Loucy (cell line): ENCODE measurements at regions not wholly inside any gene's neighbourhood (a gene's known extent, or its start where the extent isn't known, plus 50 kb on each side); places are given as distances from the start of the nearest gene placed in this dataset.

ENCODE experiments used
- H2AFZ ChIP-seq: fragments of 200-600 bp; sonication (generic); 2 replicates; pipeline ENCODE4 v1.6.0; 2016; ENCODE audit warnings: antibody characterized with exemption, mild to moderate bottlenecking, low read length, moderate library complexity
- H3F3A ChIP-seq: fragments of 200-600 bp; 2 replicates; pipeline ENCODE4 v1.6.0; 2016; ENCODE audit warnings: antibody characterized with exemption, low read depth, mild to moderate bottlenecking
- H3K27me3 ChIP-seq: fragments of 200-600 bp; sonication (generic); 2 replicates; pipeline ENCODE4 v1.6.1; 2014; ENCODE audit warnings: low read length, mild to moderate bottlenecking; ENCODE audit not compliant: insufficient read depth, poor library complexity, severe bottlenecking
- H3K36me3 ChIP-seq: fragments of 200-600 bp; sonication (generic); 2 replicates; pipeline ENCODE4 v1.6.1; 2016; ENCODE audit warnings: low read length; ENCODE audit not compliant: insufficient read depth
- H3K4me1 ChIP-seq: fragments of 200-600 bp; sonication (generic); 2 replicates; pipeline ENCODE4 v1.5.1; 2014; ENCODE audit warnings: low read length, mild to moderate bottlenecking; ENCODE audit not compliant: insufficient read depth, poor library complexity, severe bottlenecking
- H3K4me2 ChIP-seq: fragments of 200-600 bp; sonication (generic); 2 replicates; pipeline ENCODE4 v1.6.0; 2014; ENCODE audit warnings: antibody characterized with exemption, low read length, low read depth, mild to moderate bottlenecking; ENCODE audit not compliant: poor library complexity, severe bottlenecking
- H3K4me3 ChIP-seq: fragments of 200-600 bp; sonication (generic); 2 replicates; pipeline ENCODE4 v1.5.1; 2014; ENCODE audit warnings: low read length, mild to moderate bottlenecking, mixed read lengths; ENCODE audit not compliant: poor library complexity, severe bottlenecking
- H3K79me2 ChIP-seq: fragments of 200-600 bp; sonication (generic); 2 replicates; pipeline ENCODE4 v1.6.1; 2014; ENCODE audit warnings: low read length; ENCODE audit not compliant: insufficient read depth
- H3K9ac ChIP-seq: fragments of 200-600 bp; sonication (generic); 2 replicates; pipeline ENCODE4 v1.6.0; 2014; ENCODE audit warnings: mild to moderate bottlenecking, low read depth, low read length, moderate library complexity; ENCODE audit not compliant: poor library complexity, severe bottlenecking
- H3K9me2 ChIP-seq: fragments of 200-600 bp; sonication (generic); replicated peaks from 2 replicates; pipeline ENCODE4 v1.6.1; 2016; ENCODE audit warnings: low read depth, low read length, mixed read lengths
- H3K9me3 ChIP-seq: fragments of 200-600 bp; sonication (generic); 2 replicates; pipeline ENCODE4 v1.6.1; 2014; ENCODE audit warnings: mild to moderate bottlenecking, antibody characterized with exemption, low read length, low read depth; ENCODE audit not compliant: insufficient read depth
- H4K20me1 ChIP-seq: fragments of 200-600 bp; sonication (generic); 2 replicates; pipeline ENCODE4 v1.6.0; 2014; ENCODE audit warnings: antibody characterized with exemption, low read length, mild to moderate bottlenecking; ENCODE audit not compliant: insufficient read depth, poor library complexity, severe bottlenecking
- CTCF ChIP-seq: fragments of 200-600 bp; sonication (generic); conservative IDR thresholded peaks from 2 replicates; pipeline ENCODE4 v1.5.1; 2014; ENCODE audit warnings: mild to moderate bottlenecking, antibody characterized with exemption, low read length
- EZH2phosphoT487 ChIP-seq: fragments of 200-600 bp; IDR thresholded peaks from 2 replicates; pipeline ENCODE4 v1.6.1; 2018; ENCODE audit warnings: antibody characterized with exemption, mild to moderate bottlenecking, moderate library complexity, borderline replicate concordance

DNA sequence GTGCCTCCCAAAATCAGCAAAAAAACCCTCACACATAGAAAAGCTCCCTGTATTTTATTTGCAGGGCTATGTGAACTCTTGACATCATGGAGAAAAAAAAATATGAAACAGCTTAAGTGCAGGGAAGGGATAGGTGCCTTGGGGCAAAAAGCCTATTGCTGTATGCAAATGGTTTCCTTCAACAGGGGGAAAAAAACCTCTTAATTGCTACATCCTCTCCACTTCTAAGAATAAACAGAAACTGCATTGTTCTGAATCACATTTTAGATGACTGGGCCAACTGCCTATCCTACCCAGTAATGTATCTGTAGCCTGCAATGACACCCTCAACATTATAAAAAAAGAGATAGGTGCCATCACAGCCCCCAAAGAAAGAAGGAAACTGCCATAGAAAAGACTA lies 229.4 kb upstream of the GALNTL6 start:
- H3K79me2 ChIP-seq: no peaks in the 10 kb centered on the region
- no peak overlapping the region for H3K9ac ChIP-seq
- H4K20me1 ChIP-seq: no peaks in the 10 kb centered on the region
- H3K4me3 ChIP-seq: no peak overlapping the region
- H3K4me1 ChIP-seq: peaks cover under 1% of the 10 kb centered on the region
- TF ChIP-seq CTCF (no peak), EZH2phosphoT487 (no peak)
- no peaks in the 10 kb centered on the region for H3K36me3 ChIP-seq
- no peaks in the 10 kb centered on the region for H3K9me3 ChIP-seq
- H3K27me3 ChIP-seq: no peaks in the 10 kb centered on the region
- no peaks in the 10 kb centered on the region for H3K9me2 ChIP-seq
- H2AFZ ChIP-seq: no peak overlapping the region
- no peaks in the 10 kb centered on the region for H3F3A ChIP-seq
- H3K4me2 ChIP-seq: no peak overlapping the region

GRCh38 chr4:171582961-171583581 lies 230.1 kb upstream of the GALNTL6 start:
- Histone ChIP-seq H3K27me3 (no peaks in the 10 kb centered on the region), H3K4me3 (no peak overlapping the region), H3K9me2 (no peaks in the 10 kb centered on the region), H3K9ac (no peak overlapping the region), H3K4me2 (no peak overlapping the region), H3K79me2 (no peaks in the 10 kb centered on the region), H4K20me1 (no peaks in the 10 kb centered on the region), H3K9me3 (no peaks in the 10 kb centered on the region), H3F3A (no peaks in the 10 kb centered on the region), H3K4me1 (no peaks in the 10 kb centered on the region), H2AFZ (no peak overlapping the region), H3K36me3 (no peaks in the 10 kb centered on the region)
- TF ChIP-seq EZH2phosphoT487: no peak
- TF ChIP-seq CTCF: no peak

GRCh38 chr4:171573181-171573580 lies 240.0 kb upstream of the GALNTL6 start:
- H3K79me2 ChIP-seq: no peaks in the 10 kb centered on the region
- no peak overlapping the region for H2AFZ ChIP-seq
- no peak overlapping the region for H3K4me2 ChIP-seq
- no peaks in the 10 kb centered on the region for H3K27me3 ChIP-seq
- 0 out of 2 replicates have a peak, but pooled peaks cover 3% of the 10 kb centered on the region for H3K9me2 ChIP-seq
- H3K9ac ChIP-seq: no peak overlapping the region
- H4K20me1 ChIP-seq: no peaks in the 10 kb centered on the region
- TF ChIP-seq EZH2phosphoT487 (no peak), CTCF (no peak)
- no peak overlapping the region for H3K4me3 ChIP-seq
- H3K9me3 ChIP-seq: no peaks in the 10 kb centered on the region
- H3F3A ChIP-seq: no peaks in the 10 kb centered on the region
- H3K4me1 ChIP-seq: no peaks in the 10 kb centered on the region
- H3K36me3 ChIP-seq: no peaks in the 10 kb centered on the region
